ENCODE measurements at regions not wholly inside any gene's neighbourhood (a gene's known extent, or its start where the extent isn't known, plus 50 kb on each side); places are given as distances from the start of the nearest gene placed in this dataset.

DNA sequence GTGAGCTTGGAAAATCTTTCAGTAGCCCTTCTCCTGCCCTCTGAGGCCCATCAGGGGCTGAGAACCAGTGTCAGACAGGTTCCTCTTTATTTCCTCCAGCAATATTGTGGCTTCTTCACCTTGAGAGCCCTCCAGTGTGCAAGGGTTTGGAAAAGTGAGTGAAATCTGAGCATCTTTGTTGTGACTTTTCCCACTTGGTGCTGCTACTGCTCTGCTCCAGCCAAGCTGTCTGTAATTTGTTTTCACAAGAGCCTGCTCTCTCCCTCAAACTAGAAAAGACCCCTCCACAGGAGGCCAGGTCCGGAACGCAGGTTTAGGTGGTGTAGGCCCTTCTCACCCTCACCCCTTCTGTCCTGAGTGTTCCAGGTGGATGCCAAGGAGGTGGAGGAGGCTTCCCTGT, 57.4 kb upstream of the SPRY4 start:
- TF ChIP-seq, protein P1, sequence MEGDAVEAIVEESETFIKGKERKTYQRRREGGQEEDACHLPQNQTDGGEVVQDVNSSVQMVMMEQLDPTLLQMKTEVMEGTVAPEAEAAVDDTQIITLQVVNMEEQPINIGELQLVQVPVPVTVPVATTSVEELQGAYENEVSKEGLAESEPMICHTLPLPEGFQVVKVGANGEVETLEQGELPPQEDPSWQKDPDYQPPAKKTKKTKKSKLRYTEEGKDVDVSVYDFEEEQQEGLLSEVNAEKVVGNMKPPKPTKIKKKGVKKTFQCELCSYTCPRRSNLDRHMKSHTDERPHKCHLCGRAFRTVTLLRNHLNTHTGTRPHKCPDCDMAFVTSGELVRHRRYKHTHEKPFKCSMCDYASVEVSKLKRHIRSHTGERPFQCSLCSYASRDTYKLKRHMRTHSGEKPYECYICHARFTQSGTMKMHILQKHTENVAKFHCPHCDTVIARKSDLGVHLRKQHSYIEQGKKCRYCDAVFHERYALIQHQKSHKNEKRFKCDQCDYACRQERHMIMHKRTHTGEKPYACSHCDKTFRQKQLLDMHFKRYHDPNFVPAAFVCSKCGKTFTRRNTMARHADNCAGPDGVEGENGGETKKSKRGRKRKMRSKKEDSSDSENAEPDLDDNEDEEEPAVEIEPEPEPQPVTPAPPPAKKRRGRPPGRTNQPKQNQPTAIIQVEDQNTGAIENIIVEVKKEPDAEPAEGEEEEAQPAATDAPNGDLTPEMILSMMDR (IDR thresholded peaks at IDR 0.05; ENCODE audit: low read depth, low read length) = no peak
- H3K27ac ChIP-seq = no peak overlapping the region
- no peak for DNase-seq
- no peaks in the 10 kb centered on the region for H3K36me3 ChIP-seq
- no peak overlapping the region for H3K4me3 ChIP-seq (ENCODE audit: low read depth, low read length)
- H3K9me3 ChIP-seq (ENCODE audit: severe bottlenecking) = no peaks in the 10 kb centered on the region
- H3K27me3 ChIP-seq (ENCODE audit: insufficient read depth, low read depth, severe bottlenecking) = no peaks in the 10 kb centered on the region

DNA sequence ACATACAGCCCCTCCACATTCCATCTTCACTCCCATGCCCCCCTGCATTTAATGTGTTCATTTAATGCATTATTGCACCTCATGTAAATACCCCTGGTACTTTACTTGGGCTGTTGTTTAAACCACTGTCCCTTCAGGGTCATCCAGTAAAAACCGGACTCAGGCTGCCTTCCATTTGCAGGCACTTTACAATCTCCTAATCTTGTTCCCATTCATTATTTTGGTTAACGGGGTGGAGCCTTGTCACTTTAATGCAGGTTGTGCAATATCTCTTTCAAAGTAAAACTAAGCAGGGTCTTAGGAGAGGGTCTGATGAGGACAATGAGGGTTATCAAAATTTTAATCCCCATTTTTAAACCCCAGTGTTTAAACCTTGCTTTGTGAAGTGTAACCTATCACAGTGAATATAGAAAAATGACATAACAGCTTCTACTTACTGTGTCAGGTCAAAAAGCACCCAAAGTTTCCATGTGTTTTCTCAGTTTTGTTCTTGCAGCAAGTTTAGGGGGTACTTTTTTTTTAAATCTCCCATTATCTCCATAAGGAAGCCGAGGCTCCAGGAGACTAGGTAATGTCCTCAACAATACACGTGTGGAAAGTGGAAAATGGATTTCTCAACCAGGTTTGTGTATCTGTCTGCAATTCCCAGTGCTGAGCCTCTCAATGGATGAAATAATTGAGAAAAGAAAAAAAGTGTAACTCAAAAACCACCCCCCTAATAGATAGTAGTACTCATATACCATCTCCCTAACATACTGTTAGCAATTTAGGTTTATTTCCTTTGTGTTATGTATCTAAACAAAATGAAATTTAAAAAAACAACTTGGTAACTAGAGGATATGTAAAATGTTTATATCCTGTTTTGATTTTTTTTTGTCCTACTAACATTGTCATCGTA, 54.2 kb upstream of the SPRY4 start:
- TF ChIP-seq, protein P1 (IDR thresholded peaks at IDR 0.05; ENCODE audit: low read depth, low read length) = no peak
- no peak for DNase-seq
- no peaks in the 10 kb centered on the region for H3K9me3 ChIP-seq (ENCODE audit: severe bottlenecking)
- H3K4me3 ChIP-seq (ENCODE audit: low read depth, low read length) = no peak overlapping the region
- no peak overlapping the region for H3K27ac ChIP-seq
- H3K27me3 ChIP-seq (ENCODE audit: insufficient read depth, low read depth, severe bottlenecking) = no peaks in the 10 kb centered on the region
- no peaks in the 10 kb centered on the region for H3K36me3 ChIP-seq

DNA sequence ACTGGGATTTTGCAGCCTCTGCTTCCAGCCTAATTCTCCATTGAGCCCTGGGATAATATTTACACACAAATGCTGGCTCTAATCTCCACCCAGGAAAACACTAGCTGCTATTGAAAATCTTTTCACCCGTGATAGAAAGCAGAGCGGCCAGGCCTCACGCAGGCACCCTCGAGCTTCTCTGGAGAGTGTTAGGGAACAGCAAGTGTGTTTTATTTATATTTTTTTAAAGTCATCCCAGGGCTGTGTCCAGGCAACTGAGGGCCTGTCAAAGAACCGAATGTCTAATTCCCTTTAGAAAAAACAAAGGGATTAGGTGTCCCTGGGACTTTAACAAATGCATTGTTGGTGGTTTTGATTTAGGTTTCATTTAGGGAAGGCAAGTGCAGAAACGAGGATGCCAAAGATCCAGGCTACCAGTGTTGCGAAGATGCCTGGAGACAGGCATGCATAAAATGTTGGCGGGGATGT, 51.2 kb upstream of the SPRY4 start:
- TF ChIP-seq, protein P1 (IDR thresholded peaks at IDR 0.05; ENCODE audit: low read depth, low read length) = no peak
- no peak for DNase-seq
- no peaks in the 10 kb centered on the region for H3K27me3 ChIP-seq (ENCODE audit: insufficient read depth, low read depth, severe bottlenecking)
- no peaks in the 10 kb centered on the region for H3K36me3 ChIP-seq
- no peak overlapping the region for H3K4me3 ChIP-seq (ENCODE audit: low read depth, low read length)
- H3K27ac ChIP-seq = no peak overlapping the region
- H3K9me3 ChIP-seq (ENCODE audit: severe bottlenecking) = no peaks in the 10 kb centered on the region
